SK-N-SH treated with all-trans-retinoic acid at 6 μM for 48 hours (cell line): ENCODE measurements at regions not wholly inside any gene's neighbourhood (a gene's known extent, or its start where the extent isn't known, plus 50 kb on each side); places are given as distances from the start of the nearest gene placed in this dataset.

Experiments
- GLIS3 ChIP-seq: fragments of 250-450 bp; sonication (Bioruptor Pico); IDR thresholded peaks from 2 replicates; pipeline ENCODE4 v1.5.0; 2020; ENCODE audit warnings: mild to moderate bottlenecking, moderate library complexity
- ZNF70 ChIP-seq: fragments of 450-650 bp; formaldehyde crosslinking; IDR thresholded peaks from 2 replicates; pipeline ENCODE4 v1.5.0; 2020; ENCODE audit warnings: mild to moderate bottlenecking, moderate library complexity
- ZNF8 ChIP-seq: fragments of 450-650 bp; formaldehyde crosslinking; IDR thresholded peaks from 2 replicates; pipeline ENCODE4 v1.5.0; 2020; ENCODE audit warnings: mild to moderate bottlenecking, moderate library complexity

DNA sequence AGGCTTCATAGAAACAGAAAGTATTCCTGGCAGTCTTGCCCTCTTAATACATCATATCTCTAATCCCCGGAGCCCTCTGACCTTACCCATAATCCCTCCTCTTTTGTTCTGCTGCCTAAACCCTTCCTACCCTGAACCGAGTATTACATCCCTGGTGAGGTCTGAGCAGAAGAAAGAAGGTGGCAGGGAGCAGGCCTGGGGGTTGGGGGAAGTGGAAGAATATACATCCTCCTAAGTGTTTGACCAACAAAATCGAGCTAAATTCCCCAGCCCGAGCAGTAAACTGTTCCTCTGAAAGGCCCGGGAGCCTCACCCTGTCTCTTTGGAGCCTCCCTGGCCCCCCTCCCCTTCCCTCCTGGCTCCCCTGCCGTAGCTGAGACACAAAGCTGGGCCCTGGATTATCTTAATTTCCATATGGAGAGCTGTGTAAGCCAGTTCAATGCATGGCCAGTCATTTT, 192.6 kb upstream of the LHX5 start:
- TF ChIP-seq ZNF70 (CRISPR knock-in tag) (no peak), ZNF8 (no peak), GLIS3 (no peak)
